Gastrocnemius medialis (tissue), 4 donors: ENCODE measurements at regions not wholly inside any gene's neighbourhood (a gene's known extent, or its start where the extent isn't known, plus 50 kb on each side); places are given as distances from the start of the nearest gene placed in this dataset.

Experiments
- ATAC-seq, 2 donors: fragments of 150-250 bp; one replicate each; pipeline ENCODE4 v1.9.1; 2016
- DNase-seq, 2 donors: peaks; one replicate each; pipeline ENCODE4 v3.0.0-alpha.2; 2019
- H3K27ac ChIP-seq, 4 donors: fragments of 200-600 bp; sonication (generic); 1 replicate in 1 of 4; 2 replicates in 3 of 4; pipeline ENCODE4 v1.5.1; 2016 to 2018; ENCODE audit warnings: mild to moderate bottlenecking in 2 of 4, moderate library complexity in 1 of 4
- H3K27me3 ChIP-seq, 3 donors: fragments of 200-600 bp; sonication (generic) in 2 of 3; 1 replicate in 1 of 3; 2 replicates in 2 of 3; pipeline versions ENCODE4 v1.5.1 to v1.6.0; 2016 to 2019; ENCODE audit warnings: mild to moderate bottlenecking in 1 of 3, moderate library complexity in 1 of 3
- H3K36me3 ChIP-seq, 2 donors: fragments of 200-600 bp; sonication (generic) in 1 of 2; one replicate each; pipeline ENCODE4 v1.5.1; 2017 to 2018
- H3K4me1 ChIP-seq, 2 donors: fragments of 200-600 bp; sonication (generic) in 1 of 2; one replicate each; pipeline ENCODE4 v1.5.1; 2016 to 2017; ENCODE audit warnings: mild to moderate bottlenecking in 2 of 2
- H3K4me3 ChIP-seq, 4 donors: fragments of 200-600 bp; sonication (generic) in 3 of 4; 1 replicate in 1 of 4; 2 replicates in 3 of 4; pipeline ENCODE4 v1.5.1; 2016 to 2019; ENCODE audit warnings: mild to moderate bottlenecking in 2 of 4
- H3K9me3 ChIP-seq, 3 donors: fragments of 200-600 bp; sonication (generic) in 2 of 3; 1 replicate in 1 of 3; 2 replicates in 2 of 3; pipeline ENCODE4 v1.5.1; 2016 to 2019
- POLR2A ChIP-seq, 2 donors: fragments of 450-650 bp; IDR thresholded peaks; one replicate each; pipeline ENCODE4 v1.6.1; 2017; ENCODE audit warnings: antibody characterized with exemption in 2 of 2, mild to moderate bottlenecking in 2 of 2, moderate library complexity in 2 of 2
- in situ Hi-C, 4 donors: fragments of 200-750 bp; cut with MboI; loops; one replicate each; pipeline versions ENCODE4 v1.15.0 to v1.8.0; 2017; ENCODE audit warnings: low sequenced_read_pairs in 4 of 4
- intact Hi-C: fragments of 100-400 bp; cut with DNase I; formaldehyde crosslinking; loops from one replicate; pipeline ENCODE4 v1.15.1; 2023; ENCODE audit warnings: low total_unique reads
- TF ChIP-seq, protein P1 (sequence below), 5 experiments: fragments of 450-650 bp in 3 of 5; fragments of 200-600 bp in 2 of 5; sonication (generic) in 2 of 5; IDR thresholded peaks in 4 of 5; conservative IDR thresholded peaks in 1 of 5; 1 replicate in 4 of 5; 2 replicates in 1 of 5; pipeline ENCODE4 v1.5.1; 2016 to 2019; ENCODE audit warnings: antibody characterized with exemption in 5 of 5, mild to moderate bottlenecking in 3 of 5, moderate library complexity in 3 of 5

DNA sequence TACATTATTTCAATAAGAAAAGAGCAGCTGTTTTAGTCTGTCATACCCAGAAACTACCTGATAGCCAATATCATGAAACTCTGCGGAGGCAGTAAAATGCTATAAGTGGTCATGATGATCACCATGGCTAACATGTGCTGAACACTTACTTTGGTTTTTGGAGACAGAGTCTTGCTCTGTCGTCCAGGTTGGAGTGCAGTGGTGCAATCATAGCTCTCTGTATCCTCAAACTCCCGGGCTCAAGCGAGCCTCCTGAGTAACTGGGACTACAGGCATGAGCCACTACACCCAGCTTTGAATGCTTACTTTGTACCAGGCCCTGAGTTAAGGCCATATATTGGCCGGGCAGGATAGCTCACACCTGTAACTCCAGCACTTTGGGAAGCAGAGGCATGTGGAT lies 101.2 kb upstream of the DHX40 start:
- in situ Hi-C loops: no loop called here
- TF ChIP-seq, protein P1, sequence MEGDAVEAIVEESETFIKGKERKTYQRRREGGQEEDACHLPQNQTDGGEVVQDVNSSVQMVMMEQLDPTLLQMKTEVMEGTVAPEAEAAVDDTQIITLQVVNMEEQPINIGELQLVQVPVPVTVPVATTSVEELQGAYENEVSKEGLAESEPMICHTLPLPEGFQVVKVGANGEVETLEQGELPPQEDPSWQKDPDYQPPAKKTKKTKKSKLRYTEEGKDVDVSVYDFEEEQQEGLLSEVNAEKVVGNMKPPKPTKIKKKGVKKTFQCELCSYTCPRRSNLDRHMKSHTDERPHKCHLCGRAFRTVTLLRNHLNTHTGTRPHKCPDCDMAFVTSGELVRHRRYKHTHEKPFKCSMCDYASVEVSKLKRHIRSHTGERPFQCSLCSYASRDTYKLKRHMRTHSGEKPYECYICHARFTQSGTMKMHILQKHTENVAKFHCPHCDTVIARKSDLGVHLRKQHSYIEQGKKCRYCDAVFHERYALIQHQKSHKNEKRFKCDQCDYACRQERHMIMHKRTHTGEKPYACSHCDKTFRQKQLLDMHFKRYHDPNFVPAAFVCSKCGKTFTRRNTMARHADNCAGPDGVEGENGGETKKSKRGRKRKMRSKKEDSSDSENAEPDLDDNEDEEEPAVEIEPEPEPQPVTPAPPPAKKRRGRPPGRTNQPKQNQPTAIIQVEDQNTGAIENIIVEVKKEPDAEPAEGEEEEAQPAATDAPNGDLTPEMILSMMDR (IDR thresholded peaks at IDR 0.05 in 4 of 5, conservative IDR thresholded peaks at IDR 0.05 in 1 of 5): no peak
- TF ChIP-seq POLR2A (IDR thresholded peaks at IDR 0.05): no peak
- Histone ChIP-seq H3K4me1 (no peaks in the 10 kb centered on the region), H3K27me3 (no peaks in the 10 kb centered on the region), H3K36me3 (no peaks in the 10 kb centered on the region), H3K9me3 (no peaks in the 10 kb centered on the region), H3K27ac (no peak overlapping the region), H3K4me3 (no peak overlapping the region)
- no peak for DNase-seq
- intact Hi-C loops: no loop called here
- no peak for ATAC-seq

DNA sequence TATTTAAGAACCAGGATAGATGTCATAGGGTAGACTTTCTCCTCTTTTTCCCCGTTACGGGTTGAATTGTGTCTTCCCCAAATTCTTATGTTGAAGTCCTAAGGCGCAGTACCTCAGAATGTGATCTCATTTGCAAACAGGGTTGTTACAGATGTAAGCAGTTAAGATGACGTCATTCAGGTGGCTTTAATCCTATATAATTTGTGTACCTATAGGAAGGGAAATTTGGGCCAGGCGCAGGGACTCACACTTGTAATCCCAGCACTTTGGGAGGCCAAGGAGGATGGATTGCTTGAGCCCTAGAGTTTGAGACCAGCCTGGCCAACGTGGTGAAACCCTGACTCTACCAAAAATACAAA lies 99.5 kb upstream of the DHX40 start:
- DNase-seq (no peak), ATAC-seq (no peak)
- intact Hi-C loops (no loop called here), in situ Hi-C loops (no loop called here)
- H3K27me3 ChIP-seq: no peaks in the 10 kb centered on the region
- no peak overlapping the region for H3K4me3 ChIP-seq
- H3K9me3 ChIP-seq: no peaks in the 10 kb centered on the region
- no peaks in the 10 kb centered on the region for H3K36me3 ChIP-seq
- TF ChIP-seq, protein P1 (IDR thresholded peaks at IDR 0.05 in 4 of 5, conservative IDR thresholded peaks at IDR 0.05 in 1 of 5): no peak
- TF ChIP-seq POLR2A (IDR thresholded peaks at IDR 0.05): no peak
- H3K4me1 ChIP-seq: no peaks in the 10 kb centered on the region
- H3K27ac ChIP-seq: no peak overlapping the region

DNA sequence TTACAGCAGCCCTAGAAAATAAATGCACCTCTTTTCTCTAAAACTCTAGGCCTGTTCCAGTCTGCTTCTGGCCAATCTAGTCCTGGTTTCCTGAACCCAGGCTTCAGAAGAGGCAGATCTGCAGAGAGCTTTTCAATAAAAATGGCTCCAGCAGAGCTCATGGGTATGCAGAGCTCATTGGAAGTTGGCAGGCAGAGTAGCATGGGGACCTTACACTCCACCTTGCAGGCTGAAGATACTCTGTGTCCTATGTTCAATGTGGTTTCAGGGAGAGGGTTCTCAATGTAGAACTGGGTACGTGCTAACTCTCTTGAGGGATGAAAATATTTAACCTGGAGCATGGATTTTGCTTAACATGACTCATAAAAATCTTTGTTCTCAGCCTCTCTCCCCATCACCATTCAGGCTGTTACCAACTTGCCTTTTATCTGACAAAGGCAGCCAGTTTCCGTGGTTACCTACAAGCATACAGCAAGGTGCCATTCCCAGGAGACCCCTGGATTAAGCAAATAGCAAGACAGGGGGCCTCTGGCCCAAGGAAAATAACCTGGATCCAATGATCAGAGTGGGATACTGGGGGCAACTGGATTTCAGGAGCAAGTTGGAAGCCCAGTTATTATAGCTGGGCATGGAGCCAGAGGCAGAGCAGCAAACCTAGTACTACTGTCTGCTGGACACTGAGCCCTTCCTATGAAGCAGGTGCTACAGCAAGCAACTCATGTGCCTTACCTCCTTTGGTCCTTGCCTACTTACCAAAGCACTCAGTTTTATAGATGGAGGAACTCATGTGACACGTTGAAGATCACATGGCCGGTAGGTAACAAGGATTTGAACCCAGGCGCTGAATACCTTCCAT lies 98.2 kb upstream of the DHX40 start:
- no peak overlapping the region for H3K27ac ChIP-seq
- no peaks in the 10 kb centered on the region for H3K36me3 ChIP-seq
- intact Hi-C loops (no loop called here), in situ Hi-C loops (no loop called here)
- H3K4me1 ChIP-seq: no peaks in the 10 kb centered on the region
- no peaks in the 10 kb centered on the region for H3K27me3 ChIP-seq
- ATAC-seq: no peak
- H3K9me3 ChIP-seq: no peaks in the 10 kb centered on the region
- DNase-seq: no peak
- no peak overlapping the region for H3K4me3 ChIP-seq
- no peak for TF ChIP-seq POLR2A (IDR thresholded peaks at IDR 0.05)
- TF ChIP-seq, protein P1 (IDR thresholded peaks at IDR 0.05 in 4 of 5, conservative IDR thresholded peaks at IDR 0.05 in 1 of 5): no peak

DNA sequence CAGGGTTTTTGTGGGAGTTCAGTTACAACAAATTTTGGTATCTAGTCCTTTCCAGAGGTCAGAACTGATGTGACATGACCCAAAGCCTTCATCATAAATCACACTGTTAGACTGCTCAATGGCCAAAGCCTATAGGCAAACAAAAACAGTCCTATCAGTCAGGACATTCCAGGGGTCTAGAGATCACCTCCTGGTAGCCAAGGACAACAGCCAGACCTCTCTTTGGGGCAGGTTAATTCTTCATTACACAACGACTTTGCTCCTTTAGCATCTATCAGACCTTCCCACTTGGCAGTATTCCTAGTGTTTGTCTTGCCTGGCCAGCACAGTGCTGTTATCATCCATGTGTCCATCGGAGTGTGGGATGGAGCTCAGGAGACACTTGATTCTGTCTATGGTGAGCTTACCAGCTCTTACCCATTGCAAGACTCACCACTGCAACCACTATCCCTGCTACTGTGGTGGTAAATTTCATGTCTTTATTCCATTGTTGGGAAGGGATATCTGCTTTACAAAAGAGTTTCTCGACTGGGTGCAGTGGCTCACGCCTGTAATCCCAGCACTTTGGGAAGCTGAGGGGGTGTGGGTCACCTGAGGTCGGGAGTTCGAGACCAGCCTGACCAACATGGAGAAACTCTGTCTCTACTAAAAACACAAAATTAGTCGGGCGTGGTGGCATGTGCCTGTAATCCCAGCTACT lies 95.5 kb upstream of the DHX40 start:
- H3K4me3 ChIP-seq: no peak overlapping the region
- DNase-seq (no peak), ATAC-seq (no peak)
- no peaks in the 10 kb centered on the region for H3K9me3 ChIP-seq
- no peak for TF ChIP-seq POLR2A (IDR thresholded peaks at IDR 0.05)
- TF ChIP-seq, protein P1 (IDR thresholded peaks at IDR 0.05 in 4 of 5, conservative IDR thresholded peaks at IDR 0.05 in 1 of 5): no peak
- no peaks in the 10 kb centered on the region for H3K27me3 ChIP-seq
- H3K36me3 ChIP-seq: no peaks in the 10 kb centered on the region
- H3K27ac ChIP-seq: no peak overlapping the region
- no peaks in the 10 kb centered on the region for H3K4me1 ChIP-seq
- intact Hi-C loops (no loop called here), in situ Hi-C loops (no loop called here)
